HG03457 (cell line): ENCODE measurements at regions not wholly inside any gene's neighbourhood (a gene's known extent, or its start where the extent isn't known, plus 50 kb on each side); places are given as distances from the start of the nearest gene placed in this dataset.
"Not testable (repeated sequence)": the region's sequence is repeated elsewhere in the genome, so short reads cannot be mapped to it uniquely, and the experiment has no call there.

ENCODE experiments used
- ATAC-seq: cut with Tn5 transposase; IDR thresholded peaks from one replicate; pipeline ENCODE4 v1.9.1; 2021; ENCODE audit warnings: moderate number of reproducible peaks; ENCODE audit not compliant: unreplicated experiment

DNA sequence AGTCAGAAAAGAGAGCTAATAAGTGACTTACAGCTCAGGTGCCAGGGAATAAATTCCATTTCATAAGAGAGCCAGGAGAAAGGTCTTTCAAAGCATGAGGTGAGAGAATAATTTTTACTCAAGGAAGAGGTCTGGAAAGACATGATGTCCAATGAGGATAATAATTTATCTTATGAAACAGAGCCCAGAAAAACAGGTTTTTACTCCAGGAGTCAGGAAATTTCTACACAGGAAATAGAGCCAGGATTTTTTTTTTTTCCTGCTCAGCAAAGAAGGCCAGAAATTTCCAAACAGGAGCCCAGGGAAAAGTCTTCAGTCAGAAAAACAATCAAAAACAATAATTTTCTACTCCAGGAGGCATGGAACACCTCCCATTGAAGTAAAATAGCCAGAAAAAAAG lies 1185.7 kb upstream of the TSPY4 start:
- ATAC-seq, result no peak

DNA sequence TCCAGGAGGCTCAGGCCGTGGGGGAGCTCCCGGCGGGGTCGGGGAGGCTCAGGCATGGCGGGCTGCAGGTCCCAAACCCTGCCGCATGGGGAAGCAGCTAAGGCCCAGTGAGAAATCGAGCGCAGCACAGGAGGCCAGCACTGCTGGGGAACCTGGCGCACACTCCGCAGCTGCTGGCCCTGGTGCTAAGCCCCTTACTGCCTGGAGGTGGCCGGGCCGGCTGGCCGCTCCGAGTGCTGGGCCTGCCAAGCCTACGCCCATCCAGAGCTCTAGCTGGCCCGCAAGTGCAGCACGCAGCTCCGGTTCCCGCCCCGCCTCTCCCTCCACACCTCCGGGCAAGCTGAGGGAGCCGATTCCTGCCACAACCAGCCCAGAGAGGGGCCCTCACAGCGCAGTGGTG lies 1208.7 kb upstream of the TSPY4 start:
- no peak for ATAC-seq

DNA sequence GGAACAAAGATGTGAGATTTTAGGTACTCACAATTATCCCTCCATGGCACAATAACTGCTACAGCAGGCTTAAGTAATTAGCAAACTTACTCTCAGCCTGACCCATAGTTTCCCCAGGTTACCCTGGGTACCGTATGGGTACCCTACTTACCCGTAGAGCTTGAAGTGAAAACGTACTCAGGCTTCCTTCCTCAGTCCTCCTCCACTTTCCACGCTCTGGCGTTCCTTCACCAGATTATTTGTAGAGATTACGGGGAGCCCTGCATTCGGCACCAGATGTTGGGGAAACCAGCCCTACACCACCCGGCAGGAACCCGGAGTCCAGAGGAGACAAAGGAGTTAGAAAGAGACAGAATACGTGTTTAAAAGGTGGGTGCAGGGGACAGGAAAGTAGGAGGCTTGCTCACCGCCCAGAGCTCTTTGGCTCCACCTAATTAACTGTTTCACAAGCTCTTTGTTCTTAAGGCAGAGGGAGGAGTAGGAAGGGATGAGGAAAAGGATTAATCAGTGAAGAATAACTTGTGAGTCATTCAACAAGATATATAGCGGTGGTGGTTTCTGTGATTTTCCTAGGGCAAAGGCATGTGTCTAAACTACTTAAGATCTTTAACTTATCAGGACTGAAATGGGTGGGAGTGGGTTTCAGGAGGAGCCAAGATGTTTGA lies 1211.2 kb upstream of the TSPY4 start:
- no peak for ATAC-seq

DNA sequence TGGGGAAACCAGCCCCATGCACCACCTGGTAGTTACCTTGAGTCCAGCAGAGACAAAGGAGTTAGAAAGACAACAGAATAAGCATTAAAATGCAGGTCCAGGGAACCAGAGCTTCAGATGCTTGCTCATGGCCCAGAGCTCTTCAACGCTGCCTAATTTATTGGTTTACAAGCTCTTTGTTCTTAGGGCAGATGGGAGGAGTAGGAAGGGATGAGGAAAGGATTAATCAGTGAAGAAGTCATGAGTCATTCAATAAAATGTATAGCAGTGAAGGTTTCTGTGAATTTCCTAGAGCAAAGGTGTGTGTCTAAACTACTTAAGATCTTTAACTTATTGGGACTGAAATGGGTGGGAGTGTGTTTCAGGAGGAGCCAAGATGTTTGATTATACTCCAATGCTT lies 1210.3 kb upstream of the AMELY start:
- no peak for ATAC-seq

DNA sequence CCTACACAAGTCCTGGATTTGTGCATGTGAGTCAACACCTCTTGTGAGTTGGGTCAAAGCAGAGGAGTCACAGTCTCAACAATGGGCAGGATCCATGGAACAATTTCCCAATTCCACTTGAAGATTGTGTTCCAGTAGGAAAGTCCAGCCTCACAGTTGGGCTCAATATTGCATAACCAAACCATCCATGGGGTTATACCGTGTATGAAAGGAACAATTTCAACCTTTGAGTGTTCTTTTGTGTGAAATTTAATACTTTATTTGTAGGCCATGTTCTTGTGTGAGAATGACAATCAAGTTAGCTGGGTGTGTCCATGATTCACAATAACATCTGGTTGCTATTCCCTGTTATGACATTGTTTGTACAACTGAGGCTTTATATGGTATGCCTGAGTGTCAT lies 1182.9 kb upstream of the AMELY start:
- ATAC-seq, result no peak

DNA sequence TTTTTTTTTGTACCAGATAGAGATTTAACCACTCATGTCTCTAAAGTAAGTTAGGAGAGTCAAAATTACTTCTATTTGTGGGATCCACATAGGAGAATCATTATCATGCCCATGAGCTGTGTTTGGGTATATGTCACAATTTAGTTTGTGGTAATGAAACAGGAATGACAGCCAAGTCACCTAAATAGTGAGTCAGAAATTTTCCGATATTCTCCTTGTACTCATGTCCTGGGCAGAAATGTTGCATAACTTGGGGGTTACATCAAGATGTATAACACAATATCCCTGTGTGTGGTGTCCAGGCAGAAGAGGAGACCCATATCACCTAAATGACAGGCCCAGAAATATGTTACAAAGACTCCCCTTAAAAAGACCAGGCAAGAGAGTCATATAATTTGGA lies 1181.4 kb upstream of the AMELY start:
- no peak for ATAC-seq

DNA sequence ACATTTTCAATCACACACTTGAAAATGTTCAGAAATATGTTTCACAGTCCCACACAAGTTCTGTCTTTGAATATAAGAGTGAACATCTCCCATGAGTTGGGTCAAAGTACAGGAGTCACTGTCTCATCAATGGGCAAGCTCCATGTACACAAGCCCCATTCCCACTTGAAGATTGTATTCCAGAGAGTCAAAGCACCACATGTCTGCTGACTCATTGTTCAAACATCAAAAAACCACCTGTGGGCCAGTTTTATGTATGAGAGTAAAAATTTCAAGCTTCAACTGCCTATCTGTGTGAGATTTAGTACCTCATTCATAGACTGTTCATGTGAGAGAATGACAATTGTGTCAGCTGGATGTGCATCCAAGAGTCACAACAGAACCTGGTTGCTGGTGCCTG lies 1174.4 kb upstream of the AMELY start:
- no peak for ATAC-seq

DNA sequence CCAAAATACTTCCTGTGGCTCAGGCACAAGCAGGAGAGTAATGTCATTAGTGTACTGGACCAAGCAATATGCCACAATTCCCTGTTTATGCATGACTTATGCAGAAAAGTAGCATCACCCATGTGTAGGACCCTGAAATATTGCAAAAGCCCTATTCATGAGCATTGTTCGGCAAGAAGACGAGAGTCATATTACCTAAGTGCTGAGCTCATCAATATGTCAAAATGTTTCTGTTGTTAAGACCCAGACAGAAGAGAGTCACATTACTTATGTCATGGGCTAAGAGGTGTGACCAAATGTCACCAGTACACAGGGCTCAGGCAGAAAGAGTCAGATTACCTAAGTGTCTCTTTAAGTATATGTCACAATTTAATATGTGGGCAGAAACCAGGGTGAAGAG lies 1172.6 kb upstream of the AMELY start:
- no peak for ATAC-seq

DNA sequence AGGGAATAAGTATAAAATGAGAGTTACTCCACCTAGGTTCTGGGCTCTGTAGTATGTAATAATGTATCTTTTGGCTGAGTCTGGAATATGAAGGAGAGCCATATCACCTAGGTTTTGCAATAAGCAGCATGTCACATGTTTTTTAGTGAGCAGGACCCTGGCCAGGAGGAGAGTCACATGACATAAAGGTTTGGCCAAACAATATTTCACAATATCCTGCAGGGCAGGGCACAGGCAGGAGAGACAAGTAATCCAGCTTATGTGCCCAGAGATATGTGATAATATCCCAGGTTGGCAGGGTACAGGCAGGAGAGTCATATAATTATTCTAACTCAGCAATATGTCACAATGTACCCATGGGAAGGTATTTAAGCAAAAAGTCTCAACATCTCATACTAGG lies 1169.6 kb upstream of the AMELY start:
- ATAC-seq, result no peak

DNA sequence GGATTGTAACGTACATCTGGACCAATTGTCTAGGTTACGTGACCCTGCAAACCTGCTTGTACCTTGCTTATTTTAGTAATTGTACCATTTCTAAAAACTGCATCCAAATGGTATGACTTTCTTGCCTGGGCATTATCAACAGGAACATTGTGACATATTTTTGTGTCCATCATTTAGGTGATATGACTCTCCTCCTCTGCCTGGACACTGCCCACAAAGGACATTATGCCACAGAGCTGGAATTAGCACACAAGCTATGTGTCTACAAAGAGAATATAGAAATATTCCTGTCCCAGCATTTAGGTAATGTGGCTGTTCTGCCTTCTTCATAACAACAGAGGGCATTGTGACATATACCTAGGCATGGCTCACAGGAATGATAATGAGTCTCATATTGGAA lies 1153.7 kb upstream of the AMELY start:
- no peak for ATAC-seq

DNA sequence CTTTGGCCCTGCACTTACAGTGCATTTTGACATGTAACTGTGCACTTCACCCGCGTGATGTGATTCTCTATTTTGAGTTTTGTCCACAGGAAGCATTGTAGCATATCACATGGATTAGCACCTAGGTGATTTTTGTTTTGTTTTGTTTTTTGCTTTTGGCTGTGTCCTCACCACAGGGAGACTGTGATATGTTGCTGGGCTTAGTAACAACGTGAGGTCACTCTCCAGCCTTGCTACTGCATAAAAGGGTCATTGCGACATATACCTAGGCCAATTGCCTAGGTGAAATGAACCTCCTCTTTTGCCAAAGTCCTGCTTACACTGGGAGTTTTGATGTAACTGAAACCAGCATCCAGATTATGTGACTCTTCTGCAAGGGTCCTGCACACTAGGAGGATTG lies 1152.9 kb upstream of the AMELY start:
- ATAC-seq, result no peak

DNA sequence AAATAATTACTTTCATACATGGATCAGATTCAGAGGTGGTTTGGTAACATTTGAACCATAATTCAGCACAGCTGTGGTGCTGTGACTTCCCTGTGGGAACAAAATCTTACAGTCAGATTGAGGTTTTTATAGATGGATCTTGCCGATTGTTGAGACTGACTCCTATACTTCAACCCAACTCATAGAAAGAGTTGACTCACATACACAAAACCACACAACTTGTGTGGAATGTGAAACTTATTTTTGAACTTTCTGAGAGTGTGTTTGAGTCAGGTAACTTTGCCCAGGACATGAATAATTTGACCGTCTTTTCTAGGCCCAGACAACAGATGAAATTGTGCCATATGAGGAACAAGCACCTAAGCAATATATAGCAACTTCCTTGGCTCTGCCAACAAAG lies 1152.4 kb upstream of the AMELY start:
- no peak for ATAC-seq

DNA sequence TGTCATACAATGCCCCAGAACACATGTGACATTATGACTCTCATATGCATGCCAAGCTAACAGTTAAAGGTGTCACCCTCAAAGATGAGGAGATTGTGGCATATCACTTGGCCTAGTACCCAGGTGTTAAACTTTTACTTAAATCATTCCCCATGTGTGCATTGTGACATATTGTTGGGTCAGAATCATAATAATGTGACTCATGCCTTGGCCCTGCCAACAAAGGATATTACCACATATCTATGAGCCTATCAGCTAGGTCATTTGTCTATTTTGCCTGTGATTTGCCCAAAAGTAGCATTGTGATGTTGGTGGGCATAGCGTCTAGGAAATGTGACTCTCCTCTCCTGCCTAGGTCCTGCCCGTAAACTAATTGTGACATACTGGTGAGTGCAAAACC lies 1147.1 kb upstream of the AMELY start:
- no peak for ATAC-seq

DNA sequence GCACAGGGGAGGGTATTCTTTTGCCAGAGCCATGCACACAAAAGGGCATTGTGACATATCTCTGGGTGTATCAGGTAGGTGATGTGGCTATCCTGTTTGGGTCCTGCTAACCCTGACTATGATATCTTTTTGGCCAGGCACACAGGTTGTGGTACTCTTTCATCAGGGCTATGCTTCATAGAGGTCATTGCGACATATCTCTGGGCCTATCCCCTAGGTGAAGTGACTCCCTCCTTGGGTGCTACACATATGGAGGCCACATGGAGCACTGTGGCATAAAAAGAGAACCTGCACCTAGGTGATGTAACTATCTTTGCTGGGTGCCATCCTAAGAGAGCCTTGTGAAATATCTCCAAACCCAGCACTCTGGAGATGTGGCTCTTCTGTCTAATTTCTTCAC lies 1139.8 kb upstream of the AMELY start:
- ATAC-seq, result no peak

DNA sequence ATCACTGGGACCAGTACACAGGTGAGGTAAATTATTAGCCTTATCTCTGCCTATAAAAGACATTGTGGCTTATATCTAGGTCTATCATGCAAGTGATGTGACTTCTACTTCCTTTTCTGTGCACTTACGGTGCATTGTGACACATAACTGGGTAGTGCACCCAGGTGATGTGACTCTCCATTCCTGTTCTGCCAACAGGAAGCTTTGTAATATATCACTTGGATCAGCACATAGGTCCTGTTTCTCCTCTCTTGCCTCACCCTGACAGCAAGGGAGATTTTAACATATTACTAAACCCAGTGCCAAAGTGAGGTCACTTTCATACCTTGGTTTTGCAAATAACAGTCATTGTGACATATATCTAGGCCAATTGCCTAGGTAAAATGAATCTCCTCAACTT lies 1129.7 kb upstream of the AMELY start:
- ATAC-seq, result no peak

DNA sequence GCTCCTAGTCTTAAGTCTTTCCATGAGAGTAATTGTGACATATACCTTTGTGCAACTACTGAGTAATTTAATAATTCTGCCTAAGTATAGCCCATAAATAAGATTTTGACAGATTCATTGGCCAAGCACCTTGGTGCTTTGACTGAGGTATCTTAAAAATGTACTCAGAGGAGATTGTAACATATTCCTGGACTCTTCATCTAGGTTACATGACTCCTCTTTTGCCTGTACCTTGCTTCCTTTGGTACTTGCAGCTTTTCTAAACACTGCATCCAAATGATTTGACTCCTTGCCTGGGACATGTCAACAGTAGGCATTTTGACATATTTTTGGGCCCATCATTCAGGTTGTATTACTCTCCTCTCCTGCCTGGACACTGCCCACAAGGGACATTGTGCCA lies 1125.0 kb upstream of the AMELY start:
- ATAC-seq, result no peak

DNA sequence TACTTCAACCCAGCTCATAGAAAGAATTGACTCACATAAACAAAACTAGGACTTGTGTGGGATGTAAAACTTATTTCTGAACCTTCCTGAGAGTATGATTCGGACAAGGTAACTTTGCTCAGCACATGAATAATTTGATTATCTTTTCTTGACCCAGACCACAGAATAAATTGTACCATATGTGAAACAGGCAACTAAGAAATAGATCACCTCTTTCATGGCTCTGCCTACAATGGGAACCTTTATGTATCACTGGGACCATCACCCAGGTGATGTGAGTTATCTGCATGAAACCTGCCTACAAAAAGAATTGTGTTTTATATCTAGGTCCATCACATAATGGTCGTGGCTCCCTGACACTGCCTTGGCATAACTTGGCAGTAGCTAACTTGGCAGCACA lies 1124.1 kb upstream of the AMELY start:
- no peak for ATAC-seq

DNA sequence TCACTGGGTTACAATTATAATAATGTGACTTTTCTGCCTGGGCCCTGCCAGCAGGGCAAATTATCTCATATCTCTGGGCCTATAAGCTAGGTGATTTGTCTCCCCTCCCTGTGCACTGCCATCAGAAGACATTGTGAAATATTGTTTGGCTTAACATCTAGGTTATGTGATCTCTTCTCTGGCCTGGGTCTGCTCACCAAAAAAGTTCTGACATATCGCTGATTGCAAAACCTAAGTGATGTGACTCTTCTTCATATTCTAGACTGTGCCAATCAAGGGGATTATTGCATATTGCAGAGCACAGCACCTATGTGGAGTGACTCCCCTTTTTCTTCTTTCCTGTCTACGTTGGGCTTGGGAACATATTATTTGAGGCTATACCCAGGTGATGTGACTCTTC lies 1123.1 kb upstream of the AMELY start:
- no peak for ATAC-seq

DNA sequence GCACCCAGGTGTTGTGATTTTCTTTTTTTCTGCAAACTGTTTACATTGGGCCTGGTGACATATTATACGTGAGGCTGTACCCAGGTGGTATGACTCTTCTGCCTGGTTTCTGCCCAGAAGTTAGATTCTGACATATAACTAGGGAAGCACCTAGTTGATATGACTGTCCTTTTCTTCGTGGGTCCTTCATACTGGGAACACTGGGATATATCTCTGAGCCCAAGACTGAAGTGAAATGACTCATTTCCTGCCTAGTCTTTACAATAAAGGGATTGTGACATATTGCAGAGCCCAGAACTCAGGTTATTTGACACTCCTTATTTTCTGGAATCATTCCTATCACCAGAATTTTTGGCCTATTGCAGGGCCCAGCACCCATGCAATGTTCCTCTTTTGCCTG lies 1121.6 kb upstream of the AMELY start:
- ATAC-seq, result no peak

DNA sequence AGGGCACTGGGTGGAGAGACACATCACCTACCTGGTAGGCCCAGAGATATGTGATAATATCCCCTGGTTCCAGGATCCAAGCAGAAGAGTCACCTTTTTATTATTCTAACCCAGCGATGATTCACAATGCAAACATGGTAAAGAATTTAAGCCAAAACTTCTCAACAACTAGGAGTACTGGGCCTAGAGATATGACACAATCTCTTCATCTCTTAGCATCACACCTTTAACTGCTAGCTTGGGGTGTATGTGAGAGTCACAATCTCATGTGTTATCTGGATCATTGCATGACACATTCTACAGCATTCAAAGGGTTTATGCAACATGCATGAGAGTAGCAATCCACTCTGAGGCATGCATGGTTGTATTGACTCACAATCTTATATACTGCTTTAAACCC lies 1109.0 kb upstream of the AMELY start:
- no peak for ATAC-seq

DNA sequence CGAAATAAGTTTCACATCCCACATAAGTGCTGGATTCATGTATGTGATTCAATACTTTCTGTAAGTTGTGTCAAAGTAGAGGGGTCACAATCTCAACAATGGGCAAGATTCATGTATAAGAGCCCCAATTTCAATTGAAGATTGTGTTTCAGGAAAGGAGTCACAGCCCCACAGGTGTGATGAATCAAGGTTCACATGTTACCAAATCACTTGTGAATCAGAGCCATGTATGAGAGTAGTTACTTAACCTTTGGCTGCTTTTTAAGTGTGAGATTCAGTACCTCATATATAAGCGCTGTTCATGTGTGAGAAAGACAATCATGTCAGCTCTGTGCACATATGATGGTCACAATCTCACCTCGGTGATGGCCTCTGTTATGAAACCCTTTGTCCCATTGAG lies 1100.0 kb upstream of the AMELY start:
- no peak for ATAC-seq

DNA sequence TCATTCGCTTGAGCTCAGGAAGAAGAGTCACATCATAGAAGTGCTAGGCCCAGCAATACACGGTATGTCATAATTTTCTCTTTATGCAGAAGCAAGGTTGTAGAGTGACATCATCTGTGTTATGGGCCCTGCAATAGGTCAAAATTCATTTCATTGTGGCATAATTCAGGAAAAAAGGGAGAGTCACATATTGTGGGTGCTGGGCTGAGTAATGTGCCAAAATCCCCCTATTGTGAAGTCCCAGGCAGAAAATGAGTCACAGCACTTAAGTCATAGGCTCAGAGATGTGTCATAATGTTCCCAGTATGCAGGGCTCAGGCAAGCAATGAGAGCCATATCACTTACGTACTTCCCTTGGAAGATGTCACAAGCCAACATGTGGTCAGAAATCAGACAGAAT lies 1092.6 kb upstream of the AMELY start:
- ATAC-seq, result peak; percentile 80

DNA sequence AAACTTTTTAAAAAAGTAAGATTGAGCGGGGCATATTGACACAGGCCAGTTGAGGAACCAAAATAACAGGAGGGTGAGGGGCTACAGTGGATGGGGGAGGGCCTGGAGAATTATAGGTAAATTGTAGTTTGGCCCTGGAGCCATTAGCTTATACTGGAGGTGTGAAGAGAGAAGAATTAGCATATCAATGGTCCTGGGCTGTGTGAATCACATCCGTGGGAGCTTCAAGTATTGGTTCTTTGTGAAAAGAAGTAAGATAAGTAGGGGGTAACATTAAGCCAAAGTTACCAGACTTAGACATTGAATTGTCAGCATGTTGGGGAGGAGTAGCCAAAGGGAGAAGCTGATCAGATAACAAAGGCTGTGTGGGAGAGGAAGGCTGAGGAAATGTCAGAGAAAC lies 1085.2 kb upstream of the AMELY start:
- no peak for ATAC-seq

DNA sequence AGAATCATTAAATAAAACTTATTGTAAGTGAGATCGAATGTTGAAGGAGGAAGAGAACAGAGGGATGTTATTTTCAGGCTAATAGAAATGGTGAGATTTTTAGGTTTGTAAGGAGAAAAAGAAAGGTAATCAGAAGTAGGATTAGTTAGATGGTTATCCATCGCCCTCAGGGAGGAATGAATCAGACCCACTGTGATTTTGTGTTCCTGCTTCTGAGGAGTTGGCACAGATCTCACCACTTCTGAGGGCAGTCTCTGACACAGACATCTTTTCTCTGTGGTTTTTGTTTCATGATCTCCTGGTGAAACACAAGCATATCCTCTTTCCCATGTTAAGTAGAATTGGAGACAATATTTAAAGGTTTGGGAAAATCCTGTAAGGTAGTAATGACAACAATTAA lies 1083.2 kb upstream of the AMELY start:
- not testable (repeated sequence) for ATAC-seq
